ENCODE measurements at regions not wholly inside any gene's neighbourhood (a gene's known extent, or its start where the extent isn't known, plus 50 kb on each side); places are given as distances from the start of the nearest gene placed in this dataset.

- BruUV-seq (replicated peaks), result no TSS peak
- POLR2A ChIA-PET (ENCODE audit: unreplicated experiment), result no interaction called here
Measured at GRCh38 chr10:124306520-124306919, 112.2 kb downstream of the OAT start.

GRCh38 chr10:124305984-124306383 is 112.7 kb downstream of the OAT start:
- no peaks in the 10 kb centered on the region for H3K36me3 ChIP-seq (ENCODE audit: low read depth, low read length)
- DNase-seq, result no peak
- no peak for TF ChIP-seq EZH2phosphoT487 (IDR thresholded peaks at IDR 0.05; ENCODE audit: borderline replicate concordance, low read length)
- TF ChIP-seq EZH2 (IDR thresholded peaks at IDR 0.05; ENCODE audit: low read length, unreplicated experiment), result no peak
- TF ChIP-seq CTCF (conservative IDR thresholded peaks at IDR 0.05; ENCODE audit: low read depth, low read length), result no peak
- H3K27ac ChIP-seq (ENCODE audit: low read length), result no peak overlapping the region
- no peak overlapping the region for H3K4me2 ChIP-seq (ENCODE audit: low read length)
- intact Hi-C loops (cut with micrococcal nuclease), result no loop called here
- no peak overlapping the region for H2AFZ ChIP-seq (ENCODE audit: low read length)
- no peaks in the 10 kb centered on the region for H3K9me3 ChIP-seq (ENCODE audit: low read length)
- H3K79me2 ChIP-seq (ENCODE audit: low read length), result no peaks in the 10 kb centered on the region
- CTCF ChIA-PET, result no interaction called here
- no peak overlapping the region for H3K9ac ChIP-seq (ENCODE audit: low read length)
- H4K20me1 ChIP-seq (ENCODE audit: low read length), result no peaks in the 10 kb centered on the region
- no TSS peak for BruUV-seq (replicated peaks)
- no peaks in the 10 kb centered on the region for H3K9me2 ChIP-seq (replicated peaks; ENCODE audit: low read length)
- H3K4me3 ChIP-seq (ENCODE audit: low read length), result no peak overlapping the region
- H3K4me1 ChIP-seq (ENCODE audit: insufficient read depth, low read length), result no peaks in the 10 kb centered on the region
- no peak for ATAC-seq
- POLR2A ChIA-PET (ENCODE audit: unreplicated experiment), result no interaction called here
- no peaks in the 10 kb centered on the region for H3F3A ChIP-seq (ENCODE audit: low read length, unreplicated experiment)
- H3K27me3 ChIP-seq (ENCODE audit: low read length), result peaks cover 4% of the 10 kb centered on the region; the same call in 1 of the 2 replicates

More at GRCh38 chr10:124306520-124306919, 112.2 kb downstream of the OAT start:
- Histone ChIP-seq H3K36me3 (ENCODE audit: low read depth, low read length) (no peaks in the 10 kb centered on the region), H3K79me2 (ENCODE audit: low read length) (no peaks in the 10 kb centered on the region), H3K27me3 (ENCODE audit: low read length) (peaks cover 5% of the 10 kb centered on the region; the same call in 1 of the 2 replicates), H3K4me3 (ENCODE audit: low read length) (no peak overlapping the region), H3K4me2 (ENCODE audit: low read length) (no peak overlapping the region), H3K27ac (ENCODE audit: low read length) (no peak overlapping the region), H4K20me1 (ENCODE audit: low read length) (no peaks in the 10 kb centered on the region), H3K4me1 (ENCODE audit: insufficient read depth, low read length) (no peaks in the 10 kb centered on the region), H2AFZ (ENCODE audit: low read length) (no peak overlapping the region), H3F3A (ENCODE audit: low read length, unreplicated experiment) (no peaks in the 10 kb centered on the region), H3K9me2 (replicated peaks; ENCODE audit: low read length) (no peaks in the 10 kb centered on the region), H3K9me3 (ENCODE audit: low read length) (no peaks in the 10 kb centered on the region), H3K9ac (ENCODE audit: low read length) (no peak overlapping the region)
- CTCF ChIA-PET, result no interaction called here
- ATAC-seq, result no peak
- TF ChIP-seq CTCF (conservative IDR thresholded peaks at IDR 0.05; ENCODE audit: low read depth, low read length), result no peak
- TF ChIP-seq EZH2phosphoT487 (IDR thresholded peaks at IDR 0.05; ENCODE audit: borderline replicate concordance, low read length), result no peak
- TF ChIP-seq EZH2 (IDR thresholded peaks at IDR 0.05; ENCODE audit: low read length, unreplicated experiment), result no peak
- intact Hi-C loops (cut with micrococcal nuclease), result no loop called here
- no peak for DNase-seq

GRCh38 chr10:124305131-124305530 is 113.6 kb downstream of the OAT start:
- ATAC-seq (no peak), DNase-seq (no peak)
- H3K27me3 ChIP-seq (ENCODE audit: low read length), result no peaks in the 10 kb centered on the region
- no peaks in the 10 kb centered on the region for H3K9me3 ChIP-seq (ENCODE audit: low read length)
- H3K9ac ChIP-seq (ENCODE audit: low read length), result no peak overlapping the region
- H3K27ac ChIP-seq (ENCODE audit: low read length), result no peak overlapping the region
- ChIA-PET CTCF (no interaction called here), POLR2A (ENCODE audit: unreplicated experiment) (no interaction called here)
- intact Hi-C loops (cut with micrococcal nuclease), result no loop called here
- no peaks in the 10 kb centered on the region for H4K20me1 ChIP-seq (ENCODE audit: low read length)
- TF ChIP-seq EZH2phosphoT487 (IDR thresholded peaks at IDR 0.05; ENCODE audit: borderline replicate concordance, low read length) (no peak), EZH2 (IDR thresholded peaks at IDR 0.05; ENCODE audit: low read length, unreplicated experiment) (no peak), CTCF (conservative IDR thresholded peaks at IDR 0.05; ENCODE audit: low read depth, low read length) (no peak)
- no peaks in the 10 kb centered on the region for H3K36me3 ChIP-seq (ENCODE audit: low read depth, low read length)
- H3K4me3 ChIP-seq (ENCODE audit: low read length), result no peak overlapping the region
- no peaks in the 10 kb centered on the region for H3K4me1 ChIP-seq (ENCODE audit: insufficient read depth, low read length)
- H3K4me2 ChIP-seq (ENCODE audit: low read length), result no peak overlapping the region
- H3K79me2 ChIP-seq (ENCODE audit: low read length), result no peaks in the 10 kb centered on the region
- no TSS peak for BruUV-seq (replicated peaks)
- no peak overlapping the region for H2AFZ ChIP-seq (ENCODE audit: low read length)
- no peaks in the 10 kb centered on the region for H3K9me2 ChIP-seq (replicated peaks; ENCODE audit: low read length)
- no peaks in the 10 kb centered on the region for H3F3A ChIP-seq (ENCODE audit: low read length, unreplicated experiment)
